Ovary (tissue), 7 donors: ENCODE measurements at regions not wholly inside any gene's neighbourhood (a gene's known extent, or its start where the extent isn't known, plus 50 kb on each side); places are given as distances from the start of the nearest gene placed in this dataset.

Source experiments
- DNase-seq, 5 donors: peaks; one replicate each; pipeline ENCODE4 v3.0.0-alpha.2; 2019 to 2020
- H3K27ac ChIP-seq, 2 donors: fragments of 200-600 bp; one replicate each; pipeline versions ENCODE4 v1.5.1 to v1.8.0; 2019 to 2022
- H3K27me3 ChIP-seq: fragments of 200-600 bp; one replicate; pipeline ENCODE4 v1.8.0; 2022
- H3K36me3 ChIP-seq: fragments of 200-600 bp; sonication (generic); one replicate; pipeline ENCODE4 v1.5.1; 2019
- H3K4me1 ChIP-seq: one replicate; pipeline ENCODE4 v1.8.1; 2013; ENCODE audit warnings: mild to moderate bottlenecking, moderate library complexity; ENCODE audit not compliant: insufficient read depth
- H3K4me3 ChIP-seq: fragments of 200-600 bp; sonication (generic); one replicate; pipeline ENCODE4 v1.5.1; 2017
- H3K9me3 ChIP-seq, 2 donors: fragments of 200-600 bp in 1 of 2; sonication (generic) in 1 of 2; one replicate each; pipeline versions ENCODE4 v1.5.1 to v1.8.1; 2013 to 2019; ENCODE audit warnings: mild to moderate bottlenecking in 1 of 2, moderate library complexity in 1 of 2
- EP300 ChIP-seq: sonication (generic); formaldehyde crosslinking; IDR thresholded peaks from one replicate; pipeline ENCODE4 v1.6.1; 2017; ENCODE audit warnings: antibody characterized with exemption
- POLR2A ChIP-seq: fragments of 450-650 bp; IDR thresholded peaks from one replicate; pipeline ENCODE4 v1.6.1; 2017; ENCODE audit warnings: antibody characterized with exemption, mild to moderate bottlenecking, moderate library complexity
- WGBS, 3 donors: extraction: QIAGEN DNeasy Blood & Tissue Kit in 1 of 3; methylation state at CpG; one replicate each; pipeline versions ENCODE4 v1.1.5 to v1.1.7; 2013 to 2017; 5-methylcytosine and 5-hydroxymethylcytosine counted together
- intact Hi-C, 4 donors: fragments of 100-400 bp; cut with DNase I; formaldehyde crosslinking; loops; one replicate each; pipeline versions ENCODE4 v1.11.0 to v1.15.1; 2022 to 2023
- TF ChIP-seq, protein P1 (sequence below), 3 donors: fragments of 450-650 bp in 2 of 3; fragments of 200-600 bp in 1 of 3; IDR thresholded peaks; one replicate each; pipeline versions ENCODE4 v1.5.1 to v1.8.0; 2016 to 2022; ENCODE audit warnings: antibody characterized with exemption in 3 of 3, mild to moderate bottlenecking in 1 of 3
- donor health status: DM: no; HTN: no; CAD: no; lungs with moderate emphysema.
- donor health status: DM: no; HTN: no; CAD: no.
- donor health status: Bipolar disorder and iron deficiency.
- donor health status: DM: no; HTN: no; CAD: no.
- donor health status: DM: yes; HTN: yes; CAD: no.

DNA sequence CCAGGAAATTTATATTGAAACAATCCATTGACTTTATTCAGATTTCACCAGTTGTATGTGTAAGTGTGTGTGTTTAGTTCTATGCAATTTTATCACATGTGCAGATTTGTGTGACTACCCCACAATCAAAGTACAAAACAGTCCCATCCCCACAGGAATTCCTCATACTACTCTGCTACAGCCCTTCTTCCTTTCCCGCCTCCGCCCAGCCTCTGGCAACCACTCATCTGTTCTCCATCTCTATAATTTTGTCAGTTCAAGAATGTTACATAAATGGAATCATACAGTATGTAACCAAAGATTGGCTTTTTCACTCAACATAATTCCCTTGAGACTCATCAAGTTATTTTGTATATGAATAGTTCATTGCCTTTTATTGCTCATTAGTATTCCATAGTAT is 289.1 kb downstream of the GADD45G start:
- H3K27me3 ChIP-seq, result no peaks in the 10 kb centered on the region
- intact Hi-C loops, result no loop called here
- no peaks in the 10 kb centered on the region for H3K36me3 ChIP-seq
- H3K9me3 ChIP-seq, result no peaks in the 10 kb centered on the region
- no peak for DNase-seq
- no peak for TF ChIP-seq POLR2A
- no peak for TF ChIP-seq EP300
- TF ChIP-seq, protein P1, sequence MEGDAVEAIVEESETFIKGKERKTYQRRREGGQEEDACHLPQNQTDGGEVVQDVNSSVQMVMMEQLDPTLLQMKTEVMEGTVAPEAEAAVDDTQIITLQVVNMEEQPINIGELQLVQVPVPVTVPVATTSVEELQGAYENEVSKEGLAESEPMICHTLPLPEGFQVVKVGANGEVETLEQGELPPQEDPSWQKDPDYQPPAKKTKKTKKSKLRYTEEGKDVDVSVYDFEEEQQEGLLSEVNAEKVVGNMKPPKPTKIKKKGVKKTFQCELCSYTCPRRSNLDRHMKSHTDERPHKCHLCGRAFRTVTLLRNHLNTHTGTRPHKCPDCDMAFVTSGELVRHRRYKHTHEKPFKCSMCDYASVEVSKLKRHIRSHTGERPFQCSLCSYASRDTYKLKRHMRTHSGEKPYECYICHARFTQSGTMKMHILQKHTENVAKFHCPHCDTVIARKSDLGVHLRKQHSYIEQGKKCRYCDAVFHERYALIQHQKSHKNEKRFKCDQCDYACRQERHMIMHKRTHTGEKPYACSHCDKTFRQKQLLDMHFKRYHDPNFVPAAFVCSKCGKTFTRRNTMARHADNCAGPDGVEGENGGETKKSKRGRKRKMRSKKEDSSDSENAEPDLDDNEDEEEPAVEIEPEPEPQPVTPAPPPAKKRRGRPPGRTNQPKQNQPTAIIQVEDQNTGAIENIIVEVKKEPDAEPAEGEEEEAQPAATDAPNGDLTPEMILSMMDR (IDR thresholded peaks at IDR 0.05), result no peak
- WGBS, 3 donors, result 95 to 100% (median 99%) methylated on average over 2 of the region's 2 CpGs
- H3K4me1 ChIP-seq, result peaks cover 8% of the 10 kb centered on the region
- H3K27ac ChIP-seq, result no peak overlapping the region
- no peak overlapping the region for H3K4me3 ChIP-seq

DNA sequence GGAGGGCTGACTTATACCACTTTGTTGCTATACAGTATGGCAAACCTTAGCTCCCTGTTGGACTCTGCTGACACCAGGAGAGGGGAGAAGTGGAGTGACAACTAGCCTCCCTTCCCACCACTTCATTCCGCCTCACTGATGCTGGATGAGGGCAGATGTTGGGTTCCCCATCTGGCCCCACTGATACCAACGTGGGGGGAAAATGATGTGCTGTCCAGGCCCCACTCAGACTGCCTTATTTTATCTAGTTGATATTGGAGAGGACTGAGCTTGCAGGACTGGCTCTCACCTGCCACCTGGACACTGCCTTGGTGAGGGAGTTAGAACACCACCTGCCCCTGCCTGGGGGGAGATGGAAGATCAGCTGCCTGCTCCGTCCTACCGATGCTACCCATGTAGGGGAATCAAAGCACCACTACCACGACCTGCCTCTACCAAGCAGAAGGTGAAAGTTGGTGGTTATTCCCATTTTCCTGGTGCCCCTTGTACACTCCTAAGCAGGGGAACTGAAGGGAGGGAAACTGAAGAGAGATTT is 292.1 kb downstream of the GADD45G start:
- H3K4me3 ChIP-seq, result no peak overlapping the region
- no peak for DNase-seq

DNA sequence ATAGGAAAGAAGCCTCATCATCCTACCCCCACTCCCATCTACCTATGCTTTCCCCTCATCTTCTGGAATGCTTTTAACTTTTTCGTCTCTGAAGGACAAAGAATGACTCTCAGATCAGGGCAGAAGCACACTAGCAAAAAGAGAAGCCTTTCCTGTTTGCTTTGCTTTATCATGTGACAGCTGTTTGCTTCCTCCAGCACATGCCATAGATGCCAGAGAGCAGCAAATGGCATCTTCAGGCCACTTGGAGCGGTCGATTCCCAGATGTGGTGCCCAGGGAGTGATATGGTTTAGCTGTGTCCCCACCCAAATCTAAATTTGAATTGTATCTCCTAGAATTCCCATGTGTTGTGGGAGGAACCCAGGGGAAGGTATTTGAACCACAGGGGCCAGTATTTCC is 294.8 kb downstream of the GADD45G start:
- H3K27ac ChIP-seq, result no peak overlapping the region
- H3K4me3 ChIP-seq, result no peak overlapping the region
- H3K27me3 ChIP-seq, result no peaks in the 10 kb centered on the region
- 45 to 56% (median 53%) methylated on average over 3 of the region's 3 CpGs for WGBS, 3 donors
- H3K9me3 ChIP-seq, result no peaks in the 10 kb centered on the region
- TF ChIP-seq EP300, result no peak
- TF ChIP-seq, protein P1 (IDR thresholded peaks at IDR 0.05), result no peak
- TF ChIP-seq POLR2A, result no peak
- intact Hi-C loops, result no loop called here
- no peak for DNase-seq
- H3K4me1 ChIP-seq, result peaks cover 4% of the 10 kb centered on the region
- H3K36me3 ChIP-seq, result no peaks in the 10 kb centered on the region

More for the DNA sequence above, 292.1 kb downstream of the GADD45G start:
- WGBS, 3 donors, result 88 to 92% (median 89%) methylated on average over 5 of the region's 5 CpGs
- intact Hi-C loops, result no loop called here
- no peaks in the 10 kb centered on the region for H3K36me3 ChIP-seq
- H3K4me1 ChIP-seq, result peaks cover 1% of the 10 kb centered on the region
- no peaks in the 10 kb centered on the region for H3K27me3 ChIP-seq
- H3K27ac ChIP-seq, result no peak overlapping the region
- H3K9me3 ChIP-seq, result no peaks in the 10 kb centered on the region
- TF ChIP-seq EP300 (no peak), POLR2A (no peak)
- TF ChIP-seq, protein P1 (IDR thresholded peaks at IDR 0.05), result no peak

DNA sequence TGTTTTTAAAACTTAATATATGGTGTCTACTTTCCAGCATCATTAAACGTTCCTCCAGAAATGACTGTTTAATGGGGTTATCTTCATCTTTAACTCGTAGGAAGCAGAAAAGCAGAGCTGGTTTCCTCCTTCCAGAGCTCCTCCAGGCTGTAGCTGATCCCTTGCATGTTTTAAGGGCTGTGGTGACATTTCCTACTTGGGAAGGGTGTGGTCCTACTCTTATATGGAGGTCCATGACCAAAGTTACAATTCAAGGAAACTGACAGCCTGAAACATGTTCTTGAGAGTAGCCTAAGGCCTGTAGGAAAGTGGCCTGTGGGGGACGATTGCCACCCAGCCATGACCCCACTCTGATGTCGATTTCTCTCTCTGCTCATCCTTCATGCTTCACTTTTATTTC is 297.1 kb downstream of the GADD45G start:
- intact Hi-C loops, result no loop called here
- no peak overlapping the region for H3K27ac ChIP-seq
- 63 to 78% (median 74%) methylated on average over 4 of the region's 4 CpGs for WGBS, 3 donors
- TF ChIP-seq, protein P1 (IDR thresholded peaks at IDR 0.05), result no peak
- no peak for TF ChIP-seq EP300
- H3K9me3 ChIP-seq, result no peaks in the 10 kb centered on the region
- H3K4me1 ChIP-seq, result peaks cover 4% of the 10 kb centered on the region
- no peaks in the 10 kb centered on the region for H3K36me3 ChIP-seq
- H3K4me3 ChIP-seq, result no peak overlapping the region
- no peak for DNase-seq
- no peaks in the 10 kb centered on the region for H3K27me3 ChIP-seq
